Activated naive CD4-positive, alpha-beta T cell (primary cell): ENCODE measurements at regions not wholly inside any gene's neighbourhood (a gene's known extent, or its start where the extent isn't known, plus 50 kb on each side); places are given as distances from the start of the nearest gene placed in this dataset.
"Not testable (repeated sequence)": the region's sequence is repeated elsewhere in the genome, so short reads cannot be mapped to it uniquely, and the experiment has no call there.

Experiments
- DNase-seq, 4 experiments: peaks; one replicate each; lab custom pipeline; 2025; lab: John Stamatoyannopoulos, UW

GRCh38 chr5:6108981-6109825 is 269.1 kb downstream of the MED10 start:
- no peak for DNase-seq

- DNase-seq, result no peak
Observed at GRCh38 chr5:6108540-6108848, 269.9 kb downstream of the MED10 start.

- no peak for DNase-seq
Observed at GRCh38 chr5:6107675-6108539, 270.4 kb downstream of the MED10 start.

GRCh38 chr5:6106756-6107155 is 271.6 kb downstream of the MED10 start:
- no peak for DNase-seq

- DNase-seq, result no peak
Observed at GRCh38 chr5:6105320-6105719, 273.0 kb downstream of the MED10 start.

- no peak for DNase-seq
Observed at GRCh38 chr5:6096101-6096500, 282.2 kb downstream of the MED10 start.

- DNase-seq, result not testable (repeated sequence)
Observed at GRCh38 chr5:6094180-6094579, 284.2 kb downstream of the MED10 start.

GRCh38 chr5:6090838-6091237 is 287.5 kb downstream of the MED10 start:
- no peak for DNase-seq

GRCh38 chr5:6090079-6090654 is 288.2 kb downstream of the MED10 start:
- no peak for DNase-seq

- no peak for DNase-seq
Observed at GRCh38 chr5:6088706-6089105, 289.6 kb downstream of the MED10 start.

GRCh38 chr5:6087576-6087975 is 290.8 kb downstream of the MED10 start:
- DNase-seq, result no peak

GRCh38 chr5:6086871-6087270 is 291.5 kb downstream of the MED10 start:
- DNase-seq, result no peak

- DNase-seq, result no peak
Observed at GRCh38 chr5:6085341-6085860, 292.9 kb downstream of the MED10 start.

- no peak for DNase-seq
Observed at GRCh38 chr5:6084836-6085235, 293.5 kb downstream of the MED10 start.

- no peak for DNase-seq
Observed at GRCh38 chr5:6084376-6084775, 294.0 kb downstream of the MED10 start.

GRCh38 chr5:6083311-6083978 is 294.9 kb downstream of the MED10 start:
- DNase-seq, result no peak

- DNase-seq, result no peak
Observed at GRCh38 chr5:6082685-6083084, 295.7 kb downstream of the MED10 start.

- no peak for DNase-seq
Observed at GRCh38 chr5:6081727-6082210, 296.6 kb downstream of the MED10 start.

GRCh38 chr5:6080930-6081726 is 297.2 kb downstream of the MED10 start:
- DNase-seq, result no peak

GRCh38 chr5:6080436-6080835 is 297.9 kb downstream of the MED10 start:
- DNase-seq, result no peak

- DNase-seq, result no peak
Observed at GRCh38 chr5:6078881-6079280, 299.5 kb downstream of the MED10 start.
